ENCODE measurements at regions not wholly inside any gene's neighbourhood (a gene's known extent, or its start where the extent isn't known, plus 50 kb on each side); places are given as distances from the start of the nearest gene placed in this dataset.

- TF ChIP-seq SIN3A (IDR thresholded peaks at IDR 0.05; ENCODE audit: borderline replicate concordance, insufficient read depth, low read length) (no peak), TAF1 (IDR thresholded peaks at IDR 0.05; ENCODE audit: borderline replicate concordance, insufficient read depth, low read length) (no peak), POLR2AphosphoS5 (IDR thresholded peaks at IDR 0.05; ENCODE audit: low read depth, low read length) (no peak), REST (IDR thresholded peaks at IDR 0.05; ENCODE audit: insufficient read depth in 1 of 2, low read depth in 2 of 2, low read length in 2 of 2) (no peak), FOXP2 (optimal IDR thresholded peaks at IDR 0.05; ENCODE audit: borderline replicate concordance, extremely low read depth, extremely low read length, insufficient read depth) (no peak)
Observed at GRCh38 chr13:86974251-86974994, 696.7 kb upstream of the SLITRK5 start.

- TF ChIP-seq FOXP2 (optimal IDR thresholded peaks at IDR 0.05; ENCODE audit: borderline replicate concordance, extremely low read depth, extremely low read length, insufficient read depth) (no peak), REST (IDR thresholded peaks at IDR 0.05; ENCODE audit: insufficient read depth in 1 of 2, low read depth in 2 of 2, low read length in 2 of 2) (no peak), POLR2AphosphoS5 (IDR thresholded peaks at IDR 0.05; ENCODE audit: low read depth, low read length) (no peak), TAF1 (IDR thresholded peaks at IDR 0.05; ENCODE audit: borderline replicate concordance, insufficient read depth, low read length) (no peak), SIN3A (IDR thresholded peaks at IDR 0.05; ENCODE audit: borderline replicate concordance, insufficient read depth, low read length) (no peak)
Observed at GRCh38 chr13:86974995-86975328, 696.2 kb upstream of the SLITRK5 start.

DNA sequence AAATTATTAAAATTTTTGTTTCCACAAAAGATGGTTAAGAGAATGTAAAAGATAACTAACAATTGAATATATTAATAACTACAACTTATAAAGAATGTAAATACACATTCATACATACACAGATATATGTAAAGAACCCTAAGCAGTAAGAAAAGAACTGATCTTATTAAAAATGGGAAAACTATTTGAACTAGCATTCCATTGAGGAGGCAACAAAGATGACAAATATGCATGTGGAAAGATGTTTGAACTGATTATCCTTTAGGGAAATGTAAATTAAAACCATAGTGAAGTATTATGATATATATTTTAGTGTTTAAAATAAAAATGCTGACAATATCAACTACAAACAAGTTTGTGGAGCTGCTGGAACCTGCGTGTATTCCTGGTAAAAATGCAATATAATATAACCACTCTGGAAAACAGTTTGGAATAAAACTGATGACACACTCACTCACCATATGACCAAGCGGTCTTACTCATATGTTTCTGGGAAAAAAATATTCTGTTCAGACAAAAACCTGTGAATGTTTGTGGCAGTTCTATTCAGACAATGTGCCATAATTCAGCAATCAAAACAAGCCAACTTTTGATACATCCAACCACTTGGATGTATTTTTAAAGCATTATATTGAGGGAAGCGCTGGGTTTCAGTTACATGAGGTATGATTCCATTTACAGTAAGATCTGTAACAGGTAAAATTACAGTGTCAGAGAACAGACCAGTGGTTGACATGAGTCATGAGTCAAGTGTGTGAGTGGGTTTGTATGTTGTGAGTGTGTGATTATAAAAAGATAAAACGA, 694.4 kb upstream of the SLITRK5 start:
- no peak for TF ChIP-seq SIN3A (IDR thresholded peaks at IDR 0.05; ENCODE audit: borderline replicate concordance, insufficient read depth, low read length)
- TF ChIP-seq FOXP2 (optimal IDR thresholded peaks at IDR 0.05; ENCODE audit: borderline replicate concordance, extremely low read depth, extremely low read length, insufficient read depth): no peak
- no peak for TF ChIP-seq TAF1 (IDR thresholded peaks at IDR 0.05; ENCODE audit: borderline replicate concordance, insufficient read depth, low read length)
- TF ChIP-seq REST (IDR thresholded peaks at IDR 0.05; ENCODE audit: insufficient read depth in 1 of 2, low read depth in 2 of 2, low read length in 2 of 2): no peak
- no peak for TF ChIP-seq POLR2AphosphoS5 (IDR thresholded peaks at IDR 0.05; ENCODE audit: low read depth, low read length)

DNA sequence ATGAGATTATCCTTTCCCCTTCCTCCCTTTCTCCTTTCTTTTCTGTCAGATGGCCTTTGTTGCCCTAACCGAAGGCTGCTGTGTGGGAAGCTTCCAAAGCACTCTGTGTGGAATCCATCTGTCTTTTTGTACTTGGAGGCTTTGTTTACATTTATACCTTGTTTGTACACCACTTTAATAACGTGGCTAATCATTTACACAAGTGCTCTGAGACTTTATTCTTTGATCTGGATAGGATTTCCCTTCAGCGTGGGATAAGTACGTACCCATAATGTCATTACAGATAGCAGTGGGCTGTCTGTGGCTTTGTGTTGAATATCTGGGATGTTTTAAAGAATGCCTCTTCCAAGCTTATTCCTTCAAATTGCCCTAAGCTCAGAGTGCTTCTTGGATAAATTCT, 684.7 kb upstream of the SLITRK5 start:
- no peak for TF ChIP-seq FOXP2 (optimal IDR thresholded peaks at IDR 0.05; ENCODE audit: borderline replicate concordance, extremely low read depth, extremely low read length, insufficient read depth)
- TF ChIP-seq REST (IDR thresholded peaks at IDR 0.05; ENCODE audit: insufficient read depth in 1 of 2, low read depth in 2 of 2, low read length in 2 of 2): no peak
- TF ChIP-seq SIN3A (IDR thresholded peaks at IDR 0.05; ENCODE audit: borderline replicate concordance, insufficient read depth, low read length): no peak
- no peak for TF ChIP-seq POLR2AphosphoS5 (IDR thresholded peaks at IDR 0.05; ENCODE audit: low read depth, low read length)
- no peak for TF ChIP-seq TAF1 (IDR thresholded peaks at IDR 0.05; ENCODE audit: borderline replicate concordance, insufficient read depth, low read length)
